BE2C (cell line): ENCODE measurements at regions not wholly inside any gene's neighbourhood (a gene's known extent, or its start where the extent isn't known, plus 50 kb on each side); places are given as distances from the start of the nearest gene placed in this dataset.

Source experiments
- DNase-seq: peaks from one replicate; pipeline ENCODE4 v3.0.0-alpha.2; 2020
- H3K27me3 ChIP-seq: fragments of 250-450 bp; sonication (Bioruptor Pico); 2 replicates; pipeline ENCODE4 v1.5.1; 2020; ENCODE audit warnings: mild to moderate bottlenecking
- H3K36me3 ChIP-seq: fragments of 250-450 bp; sonication (Bioruptor Pico); 2 replicates; pipeline ENCODE4 v1.5.1; 2020; ENCODE audit warnings: mild to moderate bottlenecking
- H3K4me1 ChIP-seq: fragments of 250-450 bp; sonication (Bioruptor Pico); 2 replicates; pipeline ENCODE4 v1.5.1; 2020
- H3K4me3 ChIP-seq: 2 replicates; pipeline ENCODE4 v1.5.1; 2011; ENCODE audit warnings: low read depth, low read length
- H3K9me3 ChIP-seq: fragments of 250-450 bp; sonication (Bioruptor Pico); 2 replicates; pipeline ENCODE4 v1.5.1; 2020
- TF ChIP-seq, protein P1 (sequence below): IDR thresholded peaks from 2 replicates; pipeline ENCODE4 v1.5.1; 2012; ENCODE audit warnings: mild to moderate bottlenecking, low read depth, low read length

DNA sequence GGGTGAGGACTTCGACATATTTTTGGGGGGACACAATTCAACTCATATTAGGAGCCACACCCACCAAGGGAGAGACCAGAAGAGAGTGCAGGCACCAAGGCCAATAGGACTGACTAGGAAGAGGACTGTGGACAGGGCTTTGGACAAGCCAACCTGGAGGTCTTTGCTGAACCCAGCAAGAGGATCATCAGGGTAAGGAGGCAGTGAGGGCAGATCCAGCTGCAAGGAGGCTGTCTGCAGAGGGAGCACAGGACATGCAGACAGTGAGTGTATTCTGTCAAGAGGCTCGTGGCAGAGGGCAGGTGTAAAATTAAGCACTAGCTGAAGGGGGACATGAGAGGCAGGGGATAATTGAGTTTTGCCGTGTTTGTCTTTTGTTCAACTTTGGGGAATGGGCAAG is 83.4 kb upstream of the MGMT start:
- TF ChIP-seq, protein P1, sequence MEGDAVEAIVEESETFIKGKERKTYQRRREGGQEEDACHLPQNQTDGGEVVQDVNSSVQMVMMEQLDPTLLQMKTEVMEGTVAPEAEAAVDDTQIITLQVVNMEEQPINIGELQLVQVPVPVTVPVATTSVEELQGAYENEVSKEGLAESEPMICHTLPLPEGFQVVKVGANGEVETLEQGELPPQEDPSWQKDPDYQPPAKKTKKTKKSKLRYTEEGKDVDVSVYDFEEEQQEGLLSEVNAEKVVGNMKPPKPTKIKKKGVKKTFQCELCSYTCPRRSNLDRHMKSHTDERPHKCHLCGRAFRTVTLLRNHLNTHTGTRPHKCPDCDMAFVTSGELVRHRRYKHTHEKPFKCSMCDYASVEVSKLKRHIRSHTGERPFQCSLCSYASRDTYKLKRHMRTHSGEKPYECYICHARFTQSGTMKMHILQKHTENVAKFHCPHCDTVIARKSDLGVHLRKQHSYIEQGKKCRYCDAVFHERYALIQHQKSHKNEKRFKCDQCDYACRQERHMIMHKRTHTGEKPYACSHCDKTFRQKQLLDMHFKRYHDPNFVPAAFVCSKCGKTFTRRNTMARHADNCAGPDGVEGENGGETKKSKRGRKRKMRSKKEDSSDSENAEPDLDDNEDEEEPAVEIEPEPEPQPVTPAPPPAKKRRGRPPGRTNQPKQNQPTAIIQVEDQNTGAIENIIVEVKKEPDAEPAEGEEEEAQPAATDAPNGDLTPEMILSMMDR, result no peak
- H3K9me3 ChIP-seq, result no peaks in the 10 kb centered on the region
- DNase-seq, result no peak
- no peaks in the 10 kb centered on the region for H3K4me1 ChIP-seq
- H3K27me3 ChIP-seq, result no peaks in the 10 kb centered on the region
- no peaks in the 10 kb centered on the region for H3K36me3 ChIP-seq
- no peak overlapping the region for H3K4me3 ChIP-seq

DNA sequence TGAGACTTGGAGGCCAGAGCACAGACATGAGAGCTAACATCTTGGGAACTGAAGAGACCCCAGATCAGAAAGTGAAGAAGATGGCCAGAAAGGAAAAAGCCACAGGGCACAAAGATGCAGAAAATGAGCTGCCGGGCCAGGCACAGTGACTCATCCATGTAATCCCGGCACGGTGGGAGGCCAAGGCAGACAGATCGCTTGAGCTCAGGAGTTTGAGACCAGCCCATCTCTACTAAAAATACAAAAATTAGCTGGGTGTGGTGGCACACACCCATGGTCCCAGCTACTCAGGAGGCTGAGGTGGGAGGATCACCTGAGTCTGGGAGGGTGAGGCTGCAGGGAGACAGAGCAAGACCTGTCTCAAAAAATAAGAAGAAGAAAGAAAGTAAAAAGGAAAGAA is 81.4 kb upstream of the MGMT start:
- Histone ChIP-seq H3K4me1 (no peaks in the 10 kb centered on the region), H3K4me3 (no peak overlapping the region), H3K9me3 (no peaks in the 10 kb centered on the region), H3K36me3 (no peaks in the 10 kb centered on the region), H3K27me3 (no peaks in the 10 kb centered on the region)
- DNase-seq, result no peak
- TF ChIP-seq, protein P1, result no peak

DNA sequence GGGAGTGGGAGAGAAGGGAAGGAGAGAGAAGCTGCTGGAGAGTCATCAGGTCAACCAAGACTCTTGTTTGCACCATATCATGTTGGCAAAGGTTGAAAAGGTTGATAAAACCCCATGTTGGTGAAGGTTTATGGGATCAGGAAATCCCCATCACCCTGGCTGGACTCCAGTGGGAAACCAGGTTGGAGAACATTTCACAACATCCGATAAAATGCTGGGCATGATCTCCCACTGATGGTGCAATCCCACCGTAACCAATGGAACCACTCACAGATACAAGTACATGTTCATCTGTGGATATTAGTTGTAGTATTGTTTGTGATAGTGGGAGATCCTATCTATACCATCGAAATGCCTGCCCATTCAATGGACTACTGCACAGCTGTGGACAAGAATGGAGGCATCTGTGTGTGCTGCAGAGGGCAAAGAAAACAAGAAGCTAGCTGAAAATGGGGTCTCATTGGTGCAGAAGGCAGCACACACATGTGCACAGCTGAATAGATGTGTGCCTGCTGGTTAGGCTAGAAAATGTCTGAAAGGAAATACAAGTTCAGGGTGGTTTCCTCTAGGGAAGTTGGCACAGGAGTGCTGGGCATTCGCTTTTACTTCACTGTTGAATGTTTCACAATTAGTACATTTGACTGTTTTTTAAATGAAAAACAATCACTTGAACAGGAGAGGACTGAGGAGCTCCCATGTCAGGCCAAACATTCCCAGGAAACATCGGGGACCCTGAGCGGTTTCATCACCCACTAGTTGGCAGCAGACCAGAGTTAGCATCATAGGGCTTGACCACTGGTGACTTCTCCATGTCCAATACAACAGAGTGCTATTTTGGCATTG is 80.4 kb upstream of the MGMT start:
- no peak for DNase-seq
- TF ChIP-seq, protein P1, result no peak
- H3K9me3 ChIP-seq, result no peaks in the 10 kb centered on the region
- H3K4me1 ChIP-seq, result no peaks in the 10 kb centered on the region
- H3K36me3 ChIP-seq, result no peaks in the 10 kb centered on the region
- H3K27me3 ChIP-seq, result no peaks in the 10 kb centered on the region
- H3K4me3 ChIP-seq, result no peak overlapping the region

DNA sequence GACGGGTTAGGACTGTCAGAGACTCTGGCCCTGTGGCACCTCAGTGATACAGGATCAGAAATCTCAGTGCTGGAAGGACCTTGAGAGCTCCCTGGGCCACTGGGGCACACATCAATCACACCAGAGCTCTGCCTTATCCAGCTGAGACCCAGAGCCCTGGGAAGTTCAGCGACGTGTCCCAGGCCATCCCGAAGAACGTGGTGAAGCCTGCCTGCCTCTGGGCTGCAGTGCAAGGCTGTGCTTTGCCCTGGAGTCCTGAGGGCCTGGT is 79.8 kb upstream of the MGMT start:
- TF ChIP-seq, protein P1, result no peak
- Histone ChIP-seq H3K4me1 (no peaks in the 10 kb centered on the region), H3K36me3 (no peaks in the 10 kb centered on the region), H3K27me3 (no peaks in the 10 kb centered on the region), H3K9me3 (no peaks in the 10 kb centered on the region), H3K4me3 (no peak overlapping the region)
- DNase-seq, result no peak

DNA sequence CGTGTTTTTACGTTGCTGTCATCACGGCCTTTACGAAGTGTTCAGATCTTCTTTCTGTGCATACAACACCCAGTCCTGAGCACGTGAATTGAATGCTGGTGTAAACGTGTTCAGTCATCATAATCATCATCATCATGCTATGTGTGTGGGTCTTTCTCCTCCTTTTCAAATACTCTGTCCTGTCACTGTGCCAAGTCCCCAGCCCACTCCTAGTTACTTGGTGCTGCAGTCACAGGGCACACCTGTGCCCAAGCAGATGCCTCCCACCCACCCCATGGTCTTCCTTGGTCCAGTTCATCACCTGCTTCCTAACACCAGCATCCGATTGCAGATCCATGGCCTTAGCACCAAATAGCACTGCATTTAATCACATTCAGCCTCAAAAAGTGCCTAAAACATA is 78.6 kb upstream of the MGMT start:
- no peaks in the 10 kb centered on the region for H3K4me1 ChIP-seq
- H3K36me3 ChIP-seq, result no peaks in the 10 kb centered on the region
- DNase-seq, result no peak
- H3K9me3 ChIP-seq, result no peaks in the 10 kb centered on the region
- H3K4me3 ChIP-seq, result no peak overlapping the region
- H3K27me3 ChIP-seq, result no peaks in the 10 kb centered on the region
- TF ChIP-seq, protein P1, result no peak

DNA sequence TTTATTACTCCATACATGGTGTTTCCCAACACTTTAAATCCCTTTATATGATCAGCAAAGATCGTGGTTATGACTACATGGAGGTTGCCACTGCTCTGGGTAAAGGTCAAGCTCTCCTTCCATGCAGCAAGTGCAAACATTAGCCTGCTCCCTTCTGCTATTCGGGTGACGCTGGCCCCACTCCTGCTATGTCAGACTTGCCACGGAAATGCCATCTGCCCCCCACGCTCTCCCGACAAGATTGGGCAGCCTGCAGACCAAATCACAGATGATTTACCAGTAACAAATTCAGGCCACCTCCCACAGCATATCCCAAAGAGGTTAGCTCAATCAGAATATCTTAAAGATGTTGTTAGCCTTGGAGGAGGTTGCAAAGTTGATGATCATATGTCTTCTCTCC is 77.8 kb upstream of the MGMT start:
- H3K4me1 ChIP-seq, result no peaks in the 10 kb centered on the region
- no peak overlapping the region for H3K4me3 ChIP-seq
- no peaks in the 10 kb centered on the region for H3K9me3 ChIP-seq
- no peak for DNase-seq
- no peaks in the 10 kb centered on the region for H3K36me3 ChIP-seq
- H3K27me3 ChIP-seq, result no peaks in the 10 kb centered on the region
- TF ChIP-seq, protein P1, result no peak
